Inflammatory macrophage treated with lipopolysaccharide for 1 hour (primary cell): ENCODE measurements at regions not wholly inside any gene's neighbourhood (a gene's known extent, or its start where the extent isn't known, plus 50 kb on each side); places are given as distances from the start of the nearest gene placed in this dataset.

Source experiments
- DNase-seq, 2 donors: peaks; one replicate each; pipeline ENCODE4 v3.0.0-alpha.2; 2020 to 2022

DNA sequence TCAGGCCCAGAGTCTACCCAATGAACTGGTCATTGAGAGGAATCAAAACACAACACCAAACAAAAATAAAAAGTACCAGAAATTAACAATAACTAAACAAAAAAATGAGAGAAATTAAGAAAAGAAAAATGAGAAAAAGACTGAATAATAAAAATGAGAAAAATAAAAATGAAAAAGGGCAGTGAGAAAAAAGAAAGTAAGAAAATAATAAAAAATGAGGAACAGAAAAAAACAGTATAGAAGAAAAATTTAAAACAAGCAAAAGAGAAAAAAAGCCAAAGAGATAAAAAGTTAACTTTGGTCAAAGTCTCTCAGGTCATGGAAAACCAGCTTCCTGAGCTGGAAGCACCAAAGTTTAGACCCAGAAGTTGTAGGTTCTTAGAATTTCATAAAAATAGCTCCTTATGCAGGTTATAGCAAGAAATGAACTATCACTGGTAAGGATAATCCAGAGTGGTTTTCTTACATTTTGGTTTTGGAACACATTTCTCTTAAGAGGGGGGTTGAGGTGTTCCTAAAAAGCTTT, 51.0 kb upstream of the WDR17 start:
- no peak for DNase-seq
